ENCODE measurements at regions not wholly inside any gene's neighbourhood (a gene's known extent, or its start where the extent isn't known, plus 50 kb on each side); places are given as distances from the start of the nearest gene placed in this dataset.

GRCh38 chr11:82225930-82226329 is 507.7 kb downstream of the FAM181B start:
- ATAC-seq (peak; percentile 52; the same call in 2 of the 3 replicates), FAIRE-seq (no peak), DNase-seq (ENCODE audit: low read depth, low spot score) (no peak)
- H3K9me3 ChIP-seq (replicated peaks; ENCODE audit: control insufficient read depth, insufficient read depth, low read length) = no peaks in the 10 kb centered on the region
- BruUV-seq (replicated peaks) = no TSS peak
- no peaks in the 10 kb centered on the region for H3K36me3 ChIP-seq (ENCODE audit: control insufficient read depth in 2 of 2, insufficient read depth in 2 of 2, low read length in 1 of 2)
- no peak overlapping the region for H3K4me3 ChIP-seq
- no peak overlapping the region for H3K27ac ChIP-seq (ENCODE audit: control insufficient read depth, insufficient read depth)
- TF ChIP-seq IRF3 (IDR thresholded peaks at IDR 0.05) = no peak
- 0 out of 6 replicates have a peak, but pooled peaks of 1 of the 3 experiments have one; percentile 4 for TF ChIP-seq CTCF (IDR thresholded peaks at IDR 0.05 in 2 of 3, conservative IDR thresholded peaks at IDR 0.05 in 1 of 3; ENCODE audit: control insufficient read depth in 2 of 3, extremely low read depth in 1 of 3, insufficient read depth in 1 of 3, low read depth in 3 of 3, low read length in 3 of 3)
- 0 out of 2 replicates have a peak, but pooled peaks have one; percentile 17 for TF ChIP-seq RAD21 (IDR thresholded peaks at IDR 0.05; ENCODE audit: insufficient read depth, low read depth, low read length)
- TF ChIP-seq NKRF (conservative IDR thresholded peaks at IDR 0.05) = no peak
- TF ChIP-seq EED (IDR thresholded peaks at IDR 0.05; ENCODE audit: low read depth) = no peak
- in situ Hi-C loops (cut with MboI) = no loop called here
- no peaks in the 10 kb centered on the region; a peak in 1 of 4 replicates for H3K27me3 ChIP-seq (replicated peaks in 1 of 2; ENCODE audit: control insufficient read depth in 2 of 2, insufficient read depth in 2 of 2, low read length in 1 of 2)
- WGBS (ENCODE audit: insufficient coverage, insufficient replicate concordance, low lambda C conversion rate, missing lambda C conversion rate) = 17% methylated on average over 2 of the region's 2 CpGs
- SMC1A ChIA-PET (ENCODE audit: uncharacterized antibody, unreplicated experiment) = interaction anchor here (7.1 kb wide), 1 partner anchor 583 kb away, joined by 34 read pairs; no protein-coding TSS in a partner anchor
- H4K20me1 ChIP-seq (ENCODE audit: control insufficient read depth, insufficient read depth) = no peaks in the 10 kb centered on the region
- H2AFZ ChIP-seq (ENCODE audit: control insufficient read depth, low read depth, low read length) = no peak overlapping the region
- intact Hi-C loops (cut with micrococcal nuclease; ENCODE audit: unreplicated experiment) = loop anchor here (5.0 kb wide), 1 partner anchor 569 kb away; no protein-coding TSS in a partner anchor
- H3K4me1 ChIP-seq (ENCODE audit: control insufficient read depth, insufficient read depth, low read length) = no peaks in the 10 kb centered on the region
- H3K79me2 ChIP-seq (ENCODE audit: control insufficient read depth, insufficient read depth, low read length) = no peaks in the 10 kb centered on the region
- RAD21 ChIA-PET (ENCODE audit: unreplicated experiment) = interaction anchor here (1.5 kb wide), 1 partner anchor 582 kb away, joined by 4 read pairs; no protein-coding TSS in a partner anchor
- no peak overlapping the region for H3K9ac ChIP-seq (ENCODE audit: control insufficient read depth, insufficient read depth, low read length)
- CTCF ChIA-PET = interaction anchor here (1.2 to 3.3 kb wide), 7 partner anchors 10 to 583 kb away, joined by 3 to 9 read pairs (median 6); no protein-coding TSS in a partner anchor
- no peak overlapping the region for H3K4me2 ChIP-seq (ENCODE audit: control insufficient read depth, insufficient read depth)
- POLR2A ChIA-PET = no interaction called here
